Natural killer cell treated with Interleukin-12 subunit alpha and Interleukin-12 subunit beta and Interleukin-15 and Interleukin-18, amount 100 ng/mL, for 72 hours (primary cell): ENCODE measurements at regions not wholly inside any gene's neighbourhood (a gene's known extent, or its start where the extent isn't known, plus 50 kb on each side); places are given as distances from the start of the nearest gene placed in this dataset.
"Not testable (repeated sequence)": the region's sequence is repeated elsewhere in the genome, so short reads cannot be mapped to it uniquely, and the experiment has no call there.

Experiments used
- ATAC-seq, 2 donors: fragments of 150-1000 bp; cut with Tn5 transposase in 1 of 2; sonication (Bioruptor Pico), chemical (Tn5 transposase) in 1 of 2; 2 replicates each; pipeline ENCODE4 v1.10.0; 2021
- DNase-seq: peaks from one replicate; pipeline ENCODE4 v3.0.0; 2022; ENCODE audit warnings: low spot score
- H3K27ac Mint-ChIP-seq, 2 donors: 1 replicate in 1 of 2; 2 replicates in 1 of 2; pipeline ENCODE4 v1.8.0; 2022; ENCODE audit warnings: mixed read lengths in 2 of 2, mild to moderate bottlenecking in 1 of 2, moderate library complexity in 1 of 2
- H3K27me3 Mint-ChIP-seq, 2 donors: 1 replicate in 1 of 2; 2 replicates in 1 of 2; pipeline ENCODE4 v1.8.0; 2022; ENCODE audit warnings: mixed read lengths in 2 of 2
- H3K36me3 Mint-ChIP-seq: one replicate; pipeline ENCODE4 v1.8.0; 2022; ENCODE audit warnings: mixed read lengths
- H3K4me1 Mint-ChIP-seq, 2 donors: 1 replicate in 1 of 2; 2 replicates in 1 of 2; pipeline ENCODE4 v1.8.0; 2022; ENCODE audit warnings: low read depth in 2 of 2, mixed read lengths in 2 of 2, mild to moderate bottlenecking in 1 of 2
- H3K4me3 Mint-ChIP-seq: one replicate; pipeline ENCODE4 v1.8.0; 2022; ENCODE audit warnings: mixed read lengths
- H3K9me3 Mint-ChIP-seq: 2 replicates; pipeline ENCODE4 v1.8.0; 2022; ENCODE audit warnings: mixed read lengths

GRCh38 chrX:19195243-19195610, 73.0 kb upstream of the ADGRG2 start:
- peak overlapping the region; percentile 14 to 93 for H3K27ac Mint-ChIP-seq
- no peaks in the 10 kb centered on the region for H3K9me3 Mint-ChIP-seq
- H3K4me3 Mint-ChIP-seq, result peak overlapping the region; percentile 83
- ATAC-seq (peak in 1 of 2 donors; percentile 63), DNase-seq (no peak)
- H3K36me3 Mint-ChIP-seq, result peaks cover 5% of the 10 kb centered on the region
- H3K4me1 Mint-ChIP-seq, result peaks cover 7 to 37% of the 10 kb centered on the region in 2 donors
- peaks cover 0 to 5% of the 10 kb centered on the region in 2 donors for H3K27me3 Mint-ChIP-seq

GRCh38 chrX:19198473-19198872, 76.2 kb upstream of the ADGRG2 start:
- H3K4me3 Mint-ChIP-seq, result peak overlapping the region; percentile 39
- no peaks in the 10 kb centered on the region for H3K9me3 Mint-ChIP-seq
- ATAC-seq, result peak; percentile 57 to 64
- peak overlapping the region; percentile 23 to 66 for H3K27ac Mint-ChIP-seq
- peaks cover 0 to 5% of the 10 kb centered on the region in 2 donors for H3K27me3 Mint-ChIP-seq
- no peak for DNase-seq
- peaks cover 5% of the 10 kb centered on the region for H3K36me3 Mint-ChIP-seq
- peaks cover 7 to 42% of the 10 kb centered on the region in 2 donors for H3K4me1 Mint-ChIP-seq

GRCh38 chrX:19202171-19202570, 79.9 kb upstream of the ADGRG2 start:
- ATAC-seq, result no peak
- peaks cover 0 to 3% of the 10 kb centered on the region in 2 donors for H3K27me3 Mint-ChIP-seq

GRCh38 chrX:19204636-19205035, 82.4 kb upstream of the ADGRG2 start:
- Mint-ChIP-seq H3K27me3 (peaks cover 0 to 8% of the 10 kb centered on the region in 2 donors), H3K36me3 (peaks cover 4% of the 10 kb centered on the region), H3K27ac (no peak overlapping the region), H3K4me1 (peaks cover 0 to 12% of the 10 kb centered on the region in 2 donors), H3K9me3 (no peaks in the 10 kb centered on the region), H3K4me3 (no peak overlapping the region)
- ATAC-seq (no peak), DNase-seq (no peak)

More at GRCh38 chrX:19202171-19202570, 79.9 kb upstream of the ADGRG2 start:
- H3K36me3 Mint-ChIP-seq, result peaks cover 5% of the 10 kb centered on the region
- no peak overlapping the region for H3K27ac Mint-ChIP-seq
- H3K4me3 Mint-ChIP-seq, result no peak overlapping the region
- peaks cover 2 to 21% of the 10 kb centered on the region in 2 donors for H3K4me1 Mint-ChIP-seq
- no peaks in the 10 kb centered on the region for H3K9me3 Mint-ChIP-seq
- no peak for DNase-seq

GRCh38 chrX:19212037-19212436, 89.8 kb upstream of the ADGRG2 start:
- Mint-ChIP-seq H3K27me3 (peaks cover 0 to 7% of the 10 kb centered on the region in 2 donors), H3K9me3 (no peaks in the 10 kb centered on the region), H3K36me3 (no peaks in the 10 kb centered on the region), H3K4me1 (peaks cover 13 to 16% of the 10 kb centered on the region in 2 donors), H3K4me3 (peak overlapping the region; percentile 58), H3K27ac (peak overlapping the region in 1 of 2 donors; percentile 37)
- DNase-seq (no peak), ATAC-seq (peak in 1 of 2 donors; percentile 24)

- Mint-ChIP-seq H3K36me3 (no peaks in the 10 kb centered on the region), H3K27me3 (peaks cover 0 to 12% of the 10 kb centered on the region in 2 donors), H3K27ac (no peak overlapping the region), H3K4me3 (no peak overlapping the region), H3K4me1 (peaks cover 13 to 16% of the 10 kb centered on the region in 2 donors), H3K9me3 (no peaks in the 10 kb centered on the region)
- ATAC-seq, result no peak
- no peak for DNase-seq
Measured at GRCh38 chrX:19213610-19214152, 91.4 kb upstream of the ADGRG2 start.

GRCh38 chrX:19214311-19214710, 92.0 kb upstream of the ADGRG2 start:
- no peak for ATAC-seq
- peaks cover 0 to 10% of the 10 kb centered on the region in 2 donors for H3K27me3 Mint-ChIP-seq
- H3K4me3 Mint-ChIP-seq, result no peak overlapping the region
- peaks cover 13 to 16% of the 10 kb centered on the region in 2 donors for H3K4me1 Mint-ChIP-seq
- DNase-seq, result no peak
- no peak overlapping the region for H3K27ac Mint-ChIP-seq
- no peaks in the 10 kb centered on the region for H3K36me3 Mint-ChIP-seq
- no peaks in the 10 kb centered on the region for H3K9me3 Mint-ChIP-seq

- peaks cover 0 to 4% of the 10 kb centered on the region in 2 donors for H3K27me3 Mint-ChIP-seq
- DNase-seq (no peak), ATAC-seq (no peak)
- no peak overlapping the region for H3K4me3 Mint-ChIP-seq
- H3K36me3 Mint-ChIP-seq, result no peaks in the 10 kb centered on the region
- no peaks in the 10 kb centered on the region for H3K9me3 Mint-ChIP-seq
- H3K27ac Mint-ChIP-seq, result no peak overlapping the region
- no peaks in the 10 kb centered on the region for H3K4me1 Mint-ChIP-seq
Measured at GRCh38 chrX:19225909-19226308, 103.6 kb upstream of the ADGRG2 start.

- H3K27ac Mint-ChIP-seq, H3K9me3 Mint-ChIP-seq, H3K27me3 Mint-ChIP-seq, H3K4me1 Mint-ChIP-seq, DNase-seq, H3K36me3 Mint-ChIP-seq, H3K4me3 Mint-ChIP-seq, ATAC-seq: not testable (repeated sequence)
Measured at GRCh38 chrX:19229896-19230295, 107.6 kb upstream of the ADGRG2 start.

GRCh38 chrX:19237901-19238300, 105.8 kb upstream of the PDHA1 start:
- Mint-ChIP-seq H3K27ac (no peak overlapping the region), H3K4me3 (no peak overlapping the region), H3K4me1 (peaks cover 2 to 4% of the 10 kb centered on the region in 2 donors), H3K27me3 (peaks cover 5 to 17% of the 10 kb centered on the region in 2 donors), H3K36me3 (no peaks in the 10 kb centered on the region), H3K9me3 (no peaks in the 10 kb centered on the region)
- ATAC-seq (no peak), DNase-seq (no peak)

- peaks cover 8 to 14% of the 10 kb centered on the region in 2 donors for H3K27me3 Mint-ChIP-seq
- H3K27ac Mint-ChIP-seq, result no peak overlapping the region
- no peak for DNase-seq
- peaks cover 5% of the 10 kb centered on the region for H3K9me3 Mint-ChIP-seq
- H3K36me3 Mint-ChIP-seq, result peaks cover 6% of the 10 kb centered on the region
- ATAC-seq, result no peak
- H3K4me3 Mint-ChIP-seq, result no peak overlapping the region
- no peaks in the 10 kb centered on the region for H3K4me1 Mint-ChIP-seq
Measured at GRCh38 chrX:19243431-19243830, 100.3 kb upstream of the PDHA1 start.

GRCh38 chrX:19244921-19245320, 98.8 kb upstream of the PDHA1 start:
- H3K4me3 Mint-ChIP-seq, H3K27ac Mint-ChIP-seq, ATAC-seq, DNase-seq, H3K4me1 Mint-ChIP-seq: not testable (repeated sequence)
- H3K27me3 Mint-ChIP-seq, result peaks cover 4 to 19% of the 10 kb centered on the region in 2 donors
- peaks cover 10% of the 10 kb centered on the region for H3K9me3 Mint-ChIP-seq
- H3K36me3 Mint-ChIP-seq, result peaks cover 13% of the 10 kb centered on the region

- ATAC-seq, result no peak
- Mint-ChIP-seq H3K27me3 (peaks cover 4 to 19% of the 10 kb centered on the region in 2 donors), H3K36me3 (peaks cover 13% of the 10 kb centered on the region), H3K9me3 (peaks cover 10% of the 10 kb centered on the region), H3K4me3 (no peak overlapping the region), H3K4me1 (no peaks in the 10 kb centered on the region), H3K27ac (no peak overlapping the region)
- no peak for DNase-seq
Measured at GRCh38 chrX:19245711-19246269, 97.9 kb upstream of the PDHA1 start.

GRCh38 chrX:19256986-19257385, 86.7 kb upstream of the PDHA1 start:
- peaks cover 0 to 15% of the 10 kb centered on the region in 2 donors for H3K27me3 Mint-ChIP-seq
- no peak overlapping the region for H3K4me3 Mint-ChIP-seq
- DNase-seq, result no peak
- no peaks in the 10 kb centered on the region for H3K4me1 Mint-ChIP-seq
- ATAC-seq, result no peak
- H3K9me3 Mint-ChIP-seq, result no peaks in the 10 kb centered on the region
- H3K27ac Mint-ChIP-seq, result no peak overlapping the region
- H3K36me3 Mint-ChIP-seq, result no peaks in the 10 kb centered on the region
